Endothelial cell of hepatic sinusoid (primary cell): ENCODE measurements at regions not wholly inside any gene's neighbourhood (a gene's known extent, or its start where the extent isn't known, plus 50 kb on each side); places are given as distances from the start of the nearest gene placed in this dataset.

Experiments
- in situ Hi-C: cut with HindIII; loops from 2 replicates; pipeline ENCODE4 v1.10.0; 2017; ENCODE audit warnings: low sequenced_read_pairs

GRCh38 chr11:15378941-15379340 lies 264.2 kb downstream of the INSC start:
- in situ Hi-C loops, result no loop called here

GRCh38 chr11:15379483-15379882 lies 264.8 kb downstream of the INSC start:
- in situ Hi-C loops, result no loop called here

GRCh38 chr11:15390857-15391256 lies 276.1 kb downstream of the INSC start:
- in situ Hi-C loops, result no loop called here

GRCh38 chr11:15396778-15397177 lies 282.1 kb downstream of the INSC start:
- in situ Hi-C loops, result loop anchor here (5.0 kb wide), 1 partner anchor 36 kb away; no protein-coding TSS in a partner anchor

GRCh38 chr11:15406851-15407351 lies 292.2 kb downstream of the INSC start:
- in situ Hi-C loops, result no loop called here

GRCh38 chr11:15412054-15412453 lies 297.3 kb downstream of the INSC start:
- in situ Hi-C loops, result no loop called here

- in situ Hi-C loops, result no loop called here
Measured at GRCh38 chr11:15418921-15419320, 304.2 kb downstream of the INSC start.

- in situ Hi-C loops, result no loop called here
Measured at GRCh38 chr11:15419696-15420095, 305.0 kb downstream of the INSC start.

GRCh38 chr11:15430381-15430780 lies 315.7 kb downstream of the INSC start:
- in situ Hi-C loops, result loop anchor here (5.0 kb wide), 1 partner anchor 33 kb away; no protein-coding TSS in a partner anchor

- in situ Hi-C loops, result loop anchor here (5.0 kb wide), 1 partner anchor 37 kb away; no protein-coding TSS in a partner anchor
Measured at GRCh38 chr11:15434529-15434928, 319.8 kb downstream of the INSC start.

GRCh38 chr11:15446315-15446714 lies 331.6 kb downstream of the INSC start:
- in situ Hi-C loops, result no loop called here

GRCh38 chr11:15446929-15447328 lies 332.2 kb downstream of the INSC start:
- in situ Hi-C loops, result no loop called here

- in situ Hi-C loops, result no loop called here
Measured at GRCh38 chr11:15451713-15452112, 337.0 kb downstream of the INSC start.

- in situ Hi-C loops, result no loop called here
Measured at GRCh38 chr11:15453211-15453765, 338.6 kb downstream of the INSC start.

- in situ Hi-C loops, result no loop called here
Measured at GRCh38 chr11:15468466-15468865, 353.7 kb downstream of the INSC start.

- in situ Hi-C loops, result no loop called here
Measured at GRCh38 chr11:15471048-15471894, 356.5 kb downstream of the INSC start.

GRCh38 chr11:15471895-15472799 lies 357.4 kb downstream of the INSC start:
- in situ Hi-C loops, result no loop called here

GRCh38 chr11:15473954-15474837 lies 359.5 kb downstream of the INSC start:
- in situ Hi-C loops, result no loop called here

GRCh38 chr11:15476371-15476917 lies 361.7 kb downstream of the INSC start:
- in situ Hi-C loops, result no loop called here

- in situ Hi-C loops, result no loop called here
Measured at GRCh38 chr11:15481871-15482270, 367.1 kb downstream of the INSC start.
